ENCODE measurements at regions not wholly inside any gene's neighbourhood (a gene's known extent, or its start where the extent isn't known, plus 50 kb on each side); places are given as distances from the start of the nearest gene placed in this dataset.

- TF ChIP-seq TCF7L2 (IDR thresholded peaks at IDR 0.05; ENCODE audit: borderline replicate concordance, extremely low read depth, insufficient read depth, insufficient read length) (no peak), REST (IDR thresholded peaks at IDR 0.05; ENCODE audit: low read depth) (no peak), RAD21 (IDR thresholded peaks at IDR 0.05; ENCODE audit: low read depth) (no peak), YY1 (IDR thresholded peaks at IDR 0.05; ENCODE audit: extremely low read depth, insufficient replicate concordance, low read depth, low read length) (no peak), CTCF (IDR thresholded peaks at IDR 0.05 in 2 of 3, conservative IDR thresholded peaks at IDR 0.05 in 1 of 3; ENCODE audit: borderline replicate concordance in 1 of 3, insufficient read depth in 1 of 3, low read depth in 2 of 3, low read length in 2 of 3) (no peak)
These were observed 342.2 kb upstream of the DUSP10 start for GRCh38 chr1:222084048-222084447.

Data from HCT116 (cell line).